ENCODE measurements at regions not wholly inside any gene's neighbourhood (a gene's known extent, or its start where the extent isn't known, plus 50 kb on each side); places are given as distances from the start of the nearest gene placed in this dataset.
A peak's percentile ranks its signal among the peaks of the same experiment; 100 is the strongest.

DNA sequence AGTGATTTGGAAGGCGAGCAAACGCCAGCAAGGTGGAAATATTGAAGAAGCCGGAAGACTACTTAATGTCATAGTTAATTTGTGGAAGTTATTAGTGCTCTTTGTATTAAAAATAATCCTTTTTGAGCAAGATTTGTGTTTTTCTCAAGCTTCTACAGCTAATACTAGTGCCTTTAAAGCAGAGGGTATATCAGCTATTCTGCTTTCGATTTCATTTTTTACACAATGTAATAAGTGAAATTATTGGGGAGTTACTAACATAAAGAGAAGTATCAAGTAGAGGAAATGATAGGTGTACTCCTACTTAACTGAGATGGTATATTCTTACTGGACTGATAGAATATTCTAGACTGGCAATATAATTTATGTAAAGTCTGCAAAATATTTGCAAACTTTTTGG is 392.4 kb upstream of the DCN start:
- POLR2A ChIA-PET, result interaction anchor here (0.6 kb wide), 1 partner anchor 572 kb away, joined by 8 read pairs; no protein-coding TSS in a partner anchor
- no peaks in the 10 kb centered on the region for H3K36me3 ChIP-seq (ENCODE audit: control insufficient read depth, insufficient read depth, low read length)
- CTCF ChIA-PET, result no interaction called here
- TF ChIP-seq TCF7L2 (IDR thresholded peaks at IDR 0.05; ENCODE audit: low read depth, low read length) (no peak), CTCF (IDR thresholded peaks at IDR 0.05) (no peak), POLR2AphosphoS5 (IDR thresholded peaks at IDR 0.05; ENCODE audit: low read depth, low read length) (no peak), SIN3A (IDR thresholded peaks at IDR 0.05; ENCODE audit: borderline replicate concordance, insufficient read depth, low read depth, low read length) (no peak)
- TF ChIP-seq, protein P1, sequence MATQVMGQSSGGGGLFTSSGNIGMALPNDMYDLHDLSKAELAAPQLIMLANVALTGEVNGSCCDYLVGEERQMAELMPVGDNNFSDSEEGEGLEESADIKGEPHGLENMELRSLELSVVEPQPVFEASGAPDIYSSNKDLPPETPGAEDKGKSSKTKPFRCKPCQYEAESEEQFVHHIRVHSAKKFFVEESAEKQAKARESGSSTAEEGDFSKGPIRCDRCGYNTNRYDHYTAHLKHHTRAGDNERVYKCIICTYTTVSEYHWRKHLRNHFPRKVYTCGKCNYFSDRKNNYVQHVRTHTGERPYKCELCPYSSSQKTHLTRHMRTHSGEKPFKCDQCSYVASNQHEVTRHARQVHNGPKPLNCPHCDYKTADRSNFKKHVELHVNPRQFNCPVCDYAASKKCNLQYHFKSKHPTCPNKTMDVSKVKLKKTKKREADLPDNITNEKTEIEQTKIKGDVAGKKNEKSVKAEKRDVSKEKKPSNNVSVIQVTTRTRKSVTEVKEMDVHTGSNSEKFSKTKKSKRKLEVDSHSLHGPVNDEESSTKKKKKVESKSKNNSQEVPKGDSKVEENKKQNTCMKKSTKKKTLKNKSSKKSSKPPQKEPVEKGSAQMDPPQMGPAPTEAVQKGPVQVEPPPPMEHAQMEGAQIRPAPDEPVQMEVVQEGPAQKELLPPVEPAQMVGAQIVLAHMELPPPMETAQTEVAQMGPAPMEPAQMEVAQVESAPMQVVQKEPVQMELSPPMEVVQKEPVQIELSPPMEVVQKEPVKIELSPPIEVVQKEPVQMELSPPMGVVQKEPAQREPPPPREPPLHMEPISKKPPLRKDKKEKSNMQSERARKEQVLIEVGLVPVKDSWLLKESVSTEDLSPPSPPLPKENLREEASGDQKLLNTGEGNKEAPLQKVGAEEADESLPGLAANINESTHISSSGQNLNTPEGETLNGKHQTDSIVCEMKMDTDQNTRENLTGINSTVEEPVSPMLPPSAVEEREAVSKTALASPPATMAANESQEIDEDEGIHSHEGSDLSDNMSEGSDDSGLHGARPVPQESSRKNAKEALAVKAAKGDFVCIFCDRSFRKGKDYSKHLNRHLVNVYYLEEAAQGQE (IDR thresholded peaks at IDR 0.05; ENCODE audit: insufficient read depth in 1 of 2, low read depth in 2 of 2, low read length in 1 of 2), result no peak
- intact Hi-C loops (cut with micrococcal nuclease; ENCODE audit: unreplicated experiment) (loop anchor here (10.0 kb wide), 1 partner anchor 560 kb away; no protein-coding TSS in a partner anchor), in situ Hi-C loops (cut with HindIII; ENCODE audit: low pct_unique_long_range_greater_than_20kb, low sequenced_read_pairs) (no loop called here)
- no peak overlapping the region for H3K27ac ChIP-seq (ENCODE audit: low read length)
- DNase-seq (ENCODE audit: low read depth, low spot score) (no peak), ATAC-seq (no peak)
- H3K9me3 ChIP-seq (ENCODE audit: control insufficient read depth, insufficient read depth, low read depth, low read length), result no peaks in the 10 kb centered on the region
- no TSS peak for BruUV-seq (replicated peaks)
- H3K4me3 ChIP-seq (ENCODE audit: low read depth in 2 of 2, low read length in 2 of 2), result peak overlapping the region in 1 of 2 experiments; percentile 4; a peak in 1 of 4 replicates
- no peaks in the 10 kb centered on the region for H3K27me3 ChIP-seq (ENCODE audit: control insufficient read depth, insufficient read depth, low read length)
- H3K4me1 ChIP-seq (ENCODE audit: control insufficient read depth, insufficient read depth, low read length), result no peaks in the 10 kb centered on the region

DNA sequence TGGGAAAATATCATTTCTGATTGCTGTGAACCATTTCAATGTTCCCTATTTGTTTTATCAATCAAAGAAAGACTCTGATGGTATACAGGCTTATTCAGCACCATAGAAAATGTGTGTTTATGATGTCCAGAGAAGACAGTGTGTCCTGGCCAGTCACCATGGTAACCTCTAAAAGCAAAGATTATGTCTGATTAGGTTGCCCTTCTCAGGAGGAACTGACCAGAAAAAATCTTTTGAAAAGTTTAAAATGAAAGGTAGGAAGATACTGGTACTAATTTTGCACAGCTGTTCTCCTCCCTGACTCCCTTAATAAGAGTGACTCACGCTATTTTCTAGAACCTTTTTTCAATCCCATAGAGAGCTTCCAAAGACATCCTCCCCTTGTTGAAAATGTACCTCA is 391.8 kb upstream of the DCN start:
- CTCF ChIA-PET, result interaction anchor here (0.6 kb wide), 1 partner anchor 570 kb away, joined by 3 read pairs; no protein-coding TSS in a partner anchor
- no peaks in the 10 kb centered on the region for H3K4me1 ChIP-seq (ENCODE audit: control insufficient read depth, insufficient read depth, low read length)
- ATAC-seq (no peak), DNase-seq (ENCODE audit: low read depth, low spot score) (no peak)
- no TSS peak for BruUV-seq (replicated peaks)
- H3K4me3 ChIP-seq (ENCODE audit: low read depth in 2 of 2, low read length in 2 of 2), result no peak overlapping the region
- no peaks in the 10 kb centered on the region for H3K9me3 ChIP-seq (ENCODE audit: control insufficient read depth, insufficient read depth, low read depth, low read length)
- POLR2A ChIA-PET, result interaction anchor here (0.6 kb wide), 1 partner anchor 572 kb away, joined by 8 read pairs; no protein-coding TSS in a partner anchor
- no peaks in the 10 kb centered on the region for H3K36me3 ChIP-seq (ENCODE audit: control insufficient read depth, insufficient read depth, low read length)
- in situ Hi-C loops (cut with HindIII; ENCODE audit: low pct_unique_long_range_greater_than_20kb, low sequenced_read_pairs), result no loop called here
- TF ChIP-seq POLR2AphosphoS5 (IDR thresholded peaks at IDR 0.05; ENCODE audit: low read depth, low read length) (no peak), TCF7L2 (IDR thresholded peaks at IDR 0.05; ENCODE audit: low read depth, low read length) (no peak), SIN3A (IDR thresholded peaks at IDR 0.05; ENCODE audit: borderline replicate concordance, insufficient read depth, low read depth, low read length) (no peak), CTCF (IDR thresholded peaks at IDR 0.05) (no peak)
- TF ChIP-seq, protein P1 (IDR thresholded peaks at IDR 0.05; ENCODE audit: insufficient read depth in 1 of 2, low read depth in 2 of 2, low read length in 1 of 2), result no peak
- intact Hi-C loops (cut with micrococcal nuclease; ENCODE audit: unreplicated experiment), result loop anchor here (10.0 kb wide), 1 partner anchor 560 kb away; no protein-coding TSS in a partner anchor
- H3K27ac ChIP-seq (ENCODE audit: low read length), result no peak overlapping the region
- no peaks in the 10 kb centered on the region for H3K27me3 ChIP-seq (ENCODE audit: control insufficient read depth, insufficient read depth, low read length)
